ENCODE measurements at regions not wholly inside any gene's neighbourhood (a gene's known extent, or its start where the extent isn't known, plus 50 kb on each side); places are given as distances from the start of the nearest gene placed in this dataset.

GRCh38 chr2:492178-492577, 185.0 kb downstream of the TMEM18 start:
- no peak for DNase-seq (ENCODE audit: low read depth in 4 of 4, low spot score in 3 of 4)

- DNase-seq (ENCODE audit: low read depth in 4 of 4, low spot score in 3 of 4): no peak
Measured at GRCh38 chr2:489838-490237, 187.4 kb downstream of the TMEM18 start.

GRCh38 chr2:489084-489483, 188.1 kb downstream of the TMEM18 start:
- no peak for DNase-seq (ENCODE audit: low read depth in 4 of 4, low spot score in 3 of 4)

GRCh38 chr2:487186-488079, 189.8 kb downstream of the TMEM18 start:
- DNase-seq (ENCODE audit: low read depth in 4 of 4, low spot score in 3 of 4): no peak

GRCh38 chr2:486371-486770, 190.8 kb downstream of the TMEM18 start:
- DNase-seq (ENCODE audit: low read depth in 4 of 4, low spot score in 3 of 4): no peak

- no peak for DNase-seq (ENCODE audit: low read depth in 4 of 4, low spot score in 3 of 4)
Measured at GRCh38 chr2:481388-481787, 193.5 kb upstream of the ALKAL2 start.

GRCh38 chr2:479490-480176, 191.7 kb upstream of the ALKAL2 start:
- DNase-seq (ENCODE audit: low read depth in 4 of 4, low spot score in 3 of 4): no peak

GRCh38 chr2:479031-479430, 191.1 kb upstream of the ALKAL2 start:
- DNase-seq (ENCODE audit: low read depth in 4 of 4, low spot score in 3 of 4): no peak

- no peak for DNase-seq (ENCODE audit: low read depth in 4 of 4, low spot score in 3 of 4)
Measured at GRCh38 chr2:471560-471959, 183.7 kb upstream of the ALKAL2 start.

- DNase-seq (ENCODE audit: low read depth in 4 of 4, low spot score in 3 of 4): no peak
Measured at GRCh38 chr2:469514-469913, 181.6 kb upstream of the ALKAL2 start.

- no peak for DNase-seq (ENCODE audit: low read depth in 4 of 4, low spot score in 3 of 4)
Measured at GRCh38 chr2:468648-469336, 180.9 kb upstream of the ALKAL2 start.

- no peak for DNase-seq (ENCODE audit: low read depth in 4 of 4, low spot score in 3 of 4)
Measured at GRCh38 chr2:467892-468647, 180.2 kb upstream of the ALKAL2 start.

GRCh38 chr2:467543-467891, 179.6 kb upstream of the ALKAL2 start:
- no peak for DNase-seq (ENCODE audit: low read depth in 4 of 4, low spot score in 3 of 4)

- no peak for DNase-seq (ENCODE audit: low read depth in 4 of 4, low spot score in 3 of 4)
Measured at GRCh38 chr2:467101-467500, 179.2 kb upstream of the ALKAL2 start.

- DNase-seq (ENCODE audit: low read depth in 4 of 4, low spot score in 3 of 4): no peak
Measured at GRCh38 chr2:464562-465309, 176.8 kb upstream of the ALKAL2 start.

GRCh38 chr2:460861-461260, 173.0 kb upstream of the ALKAL2 start:
- no peak for DNase-seq (ENCODE audit: low read depth in 4 of 4, low spot score in 3 of 4)

GRCh38 chr2:459931-460330, 172.0 kb upstream of the ALKAL2 start:
- no peak for DNase-seq (ENCODE audit: low read depth in 4 of 4, low spot score in 3 of 4)

GRCh38 chr2:458425-458815, 170.5 kb upstream of the ALKAL2 start:
- DNase-seq (ENCODE audit: low read depth in 4 of 4, low spot score in 3 of 4): no peak

- no peak for DNase-seq (ENCODE audit: low read depth in 4 of 4, low spot score in 3 of 4)
Measured at GRCh38 chr2:457792-458424, 170.0 kb upstream of the ALKAL2 start.

GRCh38 chr2:457262-457661, 169.4 kb upstream of the ALKAL2 start:
- no peak for DNase-seq (ENCODE audit: low read depth in 4 of 4, low spot score in 3 of 4)

Measured in left renal pelvis (tissue), 4 donors.